Kidney (tissue), 13 donors: ENCODE measurements at regions not wholly inside any gene's neighbourhood (a gene's known extent, or its start where the extent isn't known, plus 50 kb on each side); places are given as distances from the start of the nearest gene placed in this dataset.

Experiments used
- DNase-seq, 5 donors: peaks; one replicate each; pipeline ENCODE4 v3.0.0-alpha.2; 2013 to 2020
- FAIRE-seq: peaks from 2 replicates; lab custom pipeline; 2012; peaks lifted over from hg19 to GRCh38; lab: Jason Lieb, UNC
- H3K27ac ChIP-seq, 2 donors: one replicate each; pipeline ENCODE4 v1.7.0; 2013; ENCODE audit warnings: low read depth in 2 of 2, low read length in 2 of 2, inconsistent platforms in 1 of 2
- H3K27me3 ChIP-seq: one replicate; pipeline ENCODE4 v1.7.1; 2013; ENCODE audit warnings: low read length, inconsistent platforms; ENCODE audit not compliant: control insufficient read depth, insufficient read depth
- H3K36me3 ChIP-seq, 3 donors: one replicate each; pipeline versions ENCODE4 v1.7.0 to v1.7.1; 2013; ENCODE audit warnings: low read length in 3 of 3, control low read depth in 1 of 3, inconsistent platforms in 1 of 3; ENCODE audit not compliant: insufficient read depth in 3 of 3, control insufficient read depth in 2 of 3
- H3K4me1 ChIP-seq, 3 donors: one replicate each; pipeline versions ENCODE4 v1.7.0 to v1.7.1; 2013; ENCODE audit warnings: low read length in 3 of 3, inconsistent platforms in 1 of 3, low read depth in 1 of 3; ENCODE audit not compliant: control insufficient read depth in 2 of 3, insufficient read depth in 2 of 3
- H3K4me3 ChIP-seq, 3 donors: one replicate each; pipeline versions ENCODE4 v1.7.0 to v1.8.1; 2013; ENCODE audit warnings: low read length in 3 of 3, control low read depth in 1 of 3, inconsistent platforms in 1 of 3
- H3K9ac ChIP-seq, 3 donors: one replicate each; pipeline versions ENCODE4 v1.7.0 to v1.7.1; 2013; ENCODE audit warnings: low read length in 3 of 3, control low read depth in 1 of 3, inconsistent platforms in 1 of 3
- H3K9me3 ChIP-seq, 3 donors: one replicate each; pipeline versions ENCODE4 v1.7.0 to v1.7.1; 2013; ENCODE audit warnings: low read length in 3 of 3, control low read depth in 1 of 3, inconsistent platforms in 1 of 3; ENCODE audit not compliant: control insufficient read depth in 2 of 3, insufficient read depth in 1 of 3
- intact Hi-C: fragments of 100-400 bp; cut with DNase I; formaldehyde crosslinking; loops from one replicate; pipeline ENCODE4 v1.11.1; 2022
- TF ChIP-seq, protein P1 (sequence below): IDR thresholded peaks from 3 replicates; pipeline ENCODE4 v1.5.1; 2012; ENCODE audit warnings: mild to moderate bottlenecking, moderate library complexity, borderline replicate concordance; ENCODE audit not compliant: insufficient read depth; ENCODE audit errors: extremely low read depth
- donor health status: control.
- donor health status: control.
- donor health status: control.
- donor health status: control.
- donor health status: control.
- donor health status: DM: yes; HTN: yes; CAD: no.
- donor health status: Normal renal cell carcinoma (clear cell type).

DNA sequence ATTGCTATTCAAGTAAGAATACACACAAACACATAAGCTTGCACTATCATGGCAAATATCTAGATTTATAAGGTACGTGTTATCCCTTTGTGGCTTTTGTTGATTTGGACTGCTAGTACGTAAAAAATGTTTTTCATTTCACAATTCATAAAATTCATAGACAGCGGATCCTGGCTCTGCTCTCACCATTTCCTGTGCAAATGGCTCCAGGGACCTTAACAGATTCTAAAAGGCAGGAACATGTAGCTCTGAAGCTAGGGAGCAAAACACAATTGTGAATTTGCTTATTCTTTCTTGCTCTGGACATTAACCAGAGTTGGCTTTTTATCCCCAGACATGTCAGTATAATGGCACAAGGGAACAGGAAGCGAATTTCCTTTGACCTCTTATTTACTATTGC lies 1019.9 kb upstream of the WWC1 start:
- Histone ChIP-seq H3K9me3 (no peaks in the 10 kb centered on the region), H3K9ac (no peak overlapping the region), H3K27me3 (no peaks in the 10 kb centered on the region), H3K27ac (no peak overlapping the region), H3K4me3 (no peak overlapping the region), H3K4me1 (no peaks in the 10 kb centered on the region), H3K36me3 (no peaks in the 10 kb centered on the region)
- intact Hi-C loops: no loop called here
- no peak for FAIRE-seq
- DNase-seq: no peak
- TF ChIP-seq, protein P1, sequence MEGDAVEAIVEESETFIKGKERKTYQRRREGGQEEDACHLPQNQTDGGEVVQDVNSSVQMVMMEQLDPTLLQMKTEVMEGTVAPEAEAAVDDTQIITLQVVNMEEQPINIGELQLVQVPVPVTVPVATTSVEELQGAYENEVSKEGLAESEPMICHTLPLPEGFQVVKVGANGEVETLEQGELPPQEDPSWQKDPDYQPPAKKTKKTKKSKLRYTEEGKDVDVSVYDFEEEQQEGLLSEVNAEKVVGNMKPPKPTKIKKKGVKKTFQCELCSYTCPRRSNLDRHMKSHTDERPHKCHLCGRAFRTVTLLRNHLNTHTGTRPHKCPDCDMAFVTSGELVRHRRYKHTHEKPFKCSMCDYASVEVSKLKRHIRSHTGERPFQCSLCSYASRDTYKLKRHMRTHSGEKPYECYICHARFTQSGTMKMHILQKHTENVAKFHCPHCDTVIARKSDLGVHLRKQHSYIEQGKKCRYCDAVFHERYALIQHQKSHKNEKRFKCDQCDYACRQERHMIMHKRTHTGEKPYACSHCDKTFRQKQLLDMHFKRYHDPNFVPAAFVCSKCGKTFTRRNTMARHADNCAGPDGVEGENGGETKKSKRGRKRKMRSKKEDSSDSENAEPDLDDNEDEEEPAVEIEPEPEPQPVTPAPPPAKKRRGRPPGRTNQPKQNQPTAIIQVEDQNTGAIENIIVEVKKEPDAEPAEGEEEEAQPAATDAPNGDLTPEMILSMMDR: no peak

DNA sequence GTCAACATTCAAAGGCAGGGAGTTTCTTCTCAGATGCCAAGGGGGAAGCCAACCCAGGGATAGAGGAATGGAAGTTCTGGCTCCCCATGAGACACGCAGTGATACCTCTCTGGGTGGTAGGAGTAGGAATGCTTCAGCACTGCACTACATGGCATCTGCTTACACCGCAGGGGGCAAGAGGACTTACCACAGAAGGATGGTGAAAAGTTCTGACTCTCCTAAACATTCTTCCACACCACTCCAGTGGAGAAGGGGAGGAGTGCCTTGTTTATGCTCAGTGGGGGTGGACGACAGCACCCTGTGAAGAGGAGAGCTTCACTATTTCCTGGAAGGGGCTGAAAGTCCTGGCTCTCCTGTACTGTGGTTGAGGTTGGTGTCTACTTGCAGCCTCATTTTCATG lies 1011.3 kb upstream of the WWC1 start:
- TF ChIP-seq, protein P1: no peak
- Histone ChIP-seq H3K9ac (no peak overlapping the region), H3K27me3 (no peaks in the 10 kb centered on the region), H3K4me3 (no peak overlapping the region), H3K27ac (no peak overlapping the region), H3K36me3 (no peaks in the 10 kb centered on the region), H3K4me1 (no peaks in the 10 kb centered on the region), H3K9me3 (no peaks in the 10 kb centered on the region)
- DNase-seq: no peak
- intact Hi-C loops: no loop called here
- no peak for FAIRE-seq

DNA sequence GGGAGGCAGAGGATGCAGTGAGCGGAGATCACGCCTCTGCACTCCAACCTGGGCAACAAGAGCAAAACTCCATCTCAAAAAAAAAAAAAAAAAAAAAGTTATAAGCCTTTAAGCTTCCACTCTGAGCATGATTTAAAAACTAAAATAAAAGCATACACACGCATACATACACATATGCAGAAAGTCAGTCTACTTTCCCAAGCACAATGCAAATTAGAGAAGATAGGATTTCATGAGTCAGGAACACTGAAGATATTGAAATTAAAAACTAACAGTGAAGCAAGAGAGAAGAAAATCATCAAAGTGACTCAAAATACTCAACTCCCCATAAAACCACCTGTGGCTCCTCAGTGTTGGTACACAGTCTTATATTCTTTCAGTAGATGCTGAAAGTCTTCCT lies 1009.5 kb upstream of the WWC1 start:
- H3K9me3 ChIP-seq: no peaks in the 10 kb centered on the region
- H3K9ac ChIP-seq: no peak overlapping the region
- TF ChIP-seq, protein P1: no peak
- no peaks in the 10 kb centered on the region for H3K27me3 ChIP-seq
- no peak overlapping the region for H3K4me3 ChIP-seq
- H3K36me3 ChIP-seq: no peaks in the 10 kb centered on the region
- FAIRE-seq: no peak
- H3K4me1 ChIP-seq: no peaks in the 10 kb centered on the region
- no peak for DNase-seq
- intact Hi-C loops: no loop called here
- no peak overlapping the region for H3K27ac ChIP-seq

DNA sequence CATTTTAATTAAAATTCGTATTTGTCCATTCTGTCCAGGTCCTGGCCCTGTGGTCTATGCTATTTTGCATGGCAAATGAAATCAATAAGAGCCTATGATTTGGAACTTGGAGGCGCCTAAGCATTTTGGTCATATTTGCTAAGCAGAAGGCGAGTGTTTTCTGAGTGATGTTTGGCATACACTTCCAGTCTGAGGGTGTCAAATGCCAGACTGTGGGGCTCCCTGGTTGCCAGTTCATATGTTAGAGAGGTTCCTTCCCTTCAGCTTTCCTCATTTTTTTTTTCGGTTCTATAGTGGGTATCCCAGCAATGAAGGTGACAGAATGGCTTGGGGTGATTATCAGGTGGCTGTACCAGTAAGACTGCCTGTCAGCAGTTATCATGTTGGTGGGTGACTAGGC lies 1007.8 kb upstream of the WWC1 start:
- Histone ChIP-seq H3K9ac (no peak overlapping the region), H3K4me1 (no peaks in the 10 kb centered on the region), H3K9me3 (no peaks in the 10 kb centered on the region), H3K27me3 (no peaks in the 10 kb centered on the region), H3K4me3 (no peak overlapping the region), H3K27ac (no peak overlapping the region), H3K36me3 (no peaks in the 10 kb centered on the region)
- TF ChIP-seq, protein P1: no peak
- DNase-seq (no peak), FAIRE-seq (no peak)
- intact Hi-C loops: no loop called here
